HG03378 (cell line): ENCODE measurements at regions not wholly inside any gene's neighbourhood (a gene's known extent, or its start where the extent isn't known, plus 50 kb on each side); places are given as distances from the start of the nearest gene placed in this dataset.
"Not testable (repeated sequence)": the region's sequence is repeated elsewhere in the genome, so short reads cannot be mapped to it uniquely, and the experiment has no call there.

Experiments used
- ATAC-seq: cut with Tn5 transposase; IDR thresholded peaks from one replicate; pipeline ENCODE4 v1.9.1; 2021; ENCODE audit warnings: mild to moderate bottlenecking, moderate library complexity; ENCODE audit not compliant: unreplicated experiment

DNA sequence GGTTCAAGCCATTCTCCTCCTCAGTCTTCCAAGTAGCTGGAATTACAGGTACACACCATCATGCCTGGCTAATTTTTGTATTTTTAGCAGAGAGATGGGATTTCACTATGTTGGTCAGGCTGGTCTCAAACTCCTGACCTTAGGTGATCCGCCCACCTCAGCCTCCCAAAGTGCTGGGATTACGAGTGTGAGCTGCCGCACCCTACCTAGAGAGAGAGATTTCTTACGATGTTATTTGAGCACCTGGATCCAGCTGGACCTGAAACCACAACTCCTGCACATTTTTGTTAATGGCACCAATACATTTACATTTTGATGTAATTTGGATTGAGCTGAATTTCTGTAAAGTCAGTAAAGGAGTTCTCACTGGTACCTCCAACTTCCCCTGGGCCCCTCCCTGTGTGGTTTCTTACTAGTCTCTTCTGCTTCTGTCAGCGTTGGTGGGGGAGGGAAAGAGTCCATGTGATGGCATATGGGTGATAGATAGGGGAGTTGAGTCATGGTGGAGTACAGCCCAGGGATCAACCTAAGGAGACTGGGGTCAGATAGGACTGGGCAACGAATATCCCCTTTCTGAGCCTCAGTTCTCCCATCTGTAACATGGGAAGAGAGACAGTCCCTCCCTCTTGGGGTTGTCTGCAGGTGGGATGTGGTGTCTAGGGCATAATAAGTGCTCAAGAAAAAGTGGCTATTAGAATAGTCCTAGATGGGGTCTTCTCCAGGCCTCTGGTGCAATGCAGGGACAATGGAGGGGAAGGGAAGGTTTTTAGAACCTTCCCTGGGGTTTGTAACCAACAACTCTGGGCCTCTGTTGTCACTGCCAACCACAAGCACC lies 83.3 kb upstream of the MED13L start:
- ATAC-seq: no peak

GRCh38 chr12:116361414-116362223 lies 84.1 kb upstream of the MED13L start:
- no peak for ATAC-seq

DNA sequence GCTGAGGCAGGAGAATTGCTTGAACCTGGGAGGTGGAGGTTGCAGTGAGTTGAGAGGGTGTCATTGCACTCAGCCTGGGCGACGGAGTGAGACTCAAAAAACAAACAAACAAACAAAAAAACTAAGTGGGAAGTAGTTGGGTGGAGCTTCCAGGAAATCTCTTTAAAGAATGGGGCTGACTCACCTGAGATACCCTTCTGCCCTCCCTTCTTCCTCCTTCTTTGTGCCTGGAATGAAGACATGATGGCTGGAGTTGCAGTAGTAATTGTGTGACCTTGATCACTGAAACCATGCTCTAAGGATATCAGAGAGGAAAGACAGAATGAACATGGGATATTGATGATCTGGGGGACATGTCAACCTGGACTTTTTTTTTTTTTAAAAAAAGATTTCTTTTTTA lies 87.6 kb upstream of the MED13L start:
- no peak for ATAC-seq

- no peak for ATAC-seq
Measured at GRCh38 chr12:116365606-116366455, 88.3 kb upstream of the MED13L start.

DNA sequence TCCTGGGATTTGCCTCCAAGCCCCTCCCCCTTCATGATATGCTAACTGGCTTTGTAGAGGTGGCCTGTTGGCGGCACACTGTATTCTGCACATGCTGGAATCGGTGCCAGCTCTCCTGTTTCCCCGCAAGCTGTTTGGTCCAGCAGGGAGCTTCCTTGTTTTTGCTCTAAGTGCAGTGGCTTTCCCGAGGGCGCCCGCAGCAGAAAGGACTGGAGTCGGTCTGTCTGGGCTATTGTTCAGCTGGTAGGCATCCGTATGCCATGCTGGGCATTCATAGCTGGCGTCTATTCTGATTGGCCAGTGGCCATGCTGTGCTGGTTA lies 88.9 kb upstream of the MED13L start:
- ATAC-seq: no peak

- ATAC-seq: no peak
Measured at GRCh38 chr12:116366824-116367223, 89.3 kb upstream of the MED13L start.

DNA sequence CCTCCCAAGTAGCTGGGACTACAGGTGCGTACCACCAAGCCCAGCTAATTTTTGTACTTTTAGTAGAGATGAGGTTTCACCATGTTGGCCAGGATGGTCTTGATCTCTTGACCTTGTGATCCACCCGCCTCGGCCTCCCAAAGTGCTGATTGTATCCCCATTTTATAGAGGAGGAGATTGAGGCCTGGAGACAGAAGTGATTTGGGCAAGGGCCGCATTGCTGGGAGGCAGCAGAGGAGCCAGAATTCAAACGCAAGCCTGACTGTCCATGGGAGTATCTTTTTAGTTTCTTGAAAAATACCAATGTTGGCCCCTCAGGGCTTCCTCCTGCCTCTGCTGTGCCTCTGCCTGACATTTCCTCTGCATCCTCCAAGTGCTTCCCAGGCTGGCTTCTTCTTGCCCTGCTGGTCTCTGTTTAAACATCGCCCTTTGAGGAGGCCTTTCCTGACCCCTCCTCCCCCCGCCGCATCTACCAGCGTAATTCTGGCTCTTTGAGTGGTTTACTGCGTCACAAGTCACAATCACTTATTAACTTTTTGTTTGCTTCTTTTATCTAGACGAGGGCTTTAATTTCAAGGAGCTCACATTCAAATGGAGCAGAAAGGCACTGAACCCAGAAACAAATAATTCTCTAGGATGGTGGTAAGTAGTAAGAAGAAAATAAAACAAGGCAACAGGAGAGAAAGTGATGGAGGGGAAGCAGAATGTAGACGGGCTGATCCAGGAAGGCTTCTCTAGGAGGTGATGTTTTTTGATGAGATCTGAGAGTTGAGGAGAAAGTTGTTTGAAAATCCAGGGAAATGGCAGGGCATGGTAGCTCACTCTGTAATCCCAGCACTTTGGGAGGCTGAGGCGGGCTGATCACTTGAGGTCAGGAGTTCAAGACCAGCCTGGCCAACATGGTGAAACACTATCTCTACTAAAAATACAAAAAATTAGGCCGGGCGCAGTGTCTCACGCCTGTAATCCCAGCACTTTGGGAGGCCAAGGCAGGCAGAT lies 91.0 kb upstream of the MED13L start:
- ATAC-seq: no peak

DNA sequence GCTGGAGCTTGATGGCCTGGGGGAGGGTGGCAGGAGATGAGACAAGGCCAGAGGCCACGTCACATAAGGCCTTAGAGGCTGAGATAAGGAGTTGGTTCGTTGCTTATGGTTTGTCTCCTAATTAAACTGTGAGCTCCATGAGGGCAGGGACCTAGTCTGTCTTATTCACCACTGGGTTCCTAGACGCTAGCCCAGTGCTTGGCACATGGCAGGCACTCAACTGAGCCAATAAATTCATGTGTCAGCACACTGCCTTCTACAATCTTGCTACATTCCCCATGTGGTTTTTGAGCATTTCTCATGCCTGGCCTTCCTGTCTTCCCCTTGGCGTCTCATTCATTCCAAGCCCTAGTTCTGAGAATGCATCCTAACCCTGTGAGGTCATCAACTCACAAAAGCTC lies 92.5 kb upstream of the MED13L start:
- no peak for ATAC-seq

DNA sequence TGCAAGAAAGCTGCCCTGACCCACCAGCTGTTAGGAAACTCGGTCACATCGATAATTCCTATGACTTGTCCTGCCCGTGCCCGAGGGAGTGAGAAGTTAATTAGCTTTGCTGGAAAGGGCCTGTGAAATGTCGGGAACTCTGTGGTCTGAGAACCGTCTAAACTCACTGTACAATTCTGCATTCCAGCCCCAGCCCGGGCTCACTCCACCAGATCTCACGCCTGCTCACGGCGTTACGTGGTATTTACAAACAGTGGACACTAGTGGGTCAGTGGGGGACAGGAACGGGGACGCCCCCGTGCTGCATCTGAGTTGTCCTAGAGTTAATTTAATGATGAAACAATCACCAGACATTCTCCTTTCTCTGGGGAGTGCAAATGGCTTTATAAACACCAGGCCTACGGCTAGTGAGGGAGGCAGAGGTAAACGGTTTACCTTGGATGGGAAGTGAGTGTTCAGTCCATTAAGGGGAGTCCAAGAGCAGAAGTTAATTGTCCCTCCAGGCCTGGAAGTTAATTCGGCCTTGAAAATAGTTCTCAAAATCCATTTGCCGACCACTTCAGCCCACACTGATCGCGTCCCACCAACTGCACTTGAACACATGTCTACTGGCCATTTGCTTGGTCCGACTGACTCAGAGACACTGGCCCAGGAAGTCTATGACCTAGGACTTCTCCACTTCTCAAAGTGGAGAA lies 93.5 kb upstream of the MED13L start:
- no peak for ATAC-seq

- ATAC-seq: no peak
Measured at GRCh38 chr12:116372815-116373214, 95.3 kb upstream of the MED13L start.

- ATAC-seq: no peak
Measured at GRCh38 chr12:116373572-116374206, 96.2 kb upstream of the MED13L start.

- no peak for ATAC-seq
Measured at GRCh38 chr12:116374207-116374606, 96.7 kb upstream of the MED13L start.

- no peak for ATAC-seq
Measured at GRCh38 chr12:116375278-116375842, 97.9 kb upstream of the MED13L start.

DNA sequence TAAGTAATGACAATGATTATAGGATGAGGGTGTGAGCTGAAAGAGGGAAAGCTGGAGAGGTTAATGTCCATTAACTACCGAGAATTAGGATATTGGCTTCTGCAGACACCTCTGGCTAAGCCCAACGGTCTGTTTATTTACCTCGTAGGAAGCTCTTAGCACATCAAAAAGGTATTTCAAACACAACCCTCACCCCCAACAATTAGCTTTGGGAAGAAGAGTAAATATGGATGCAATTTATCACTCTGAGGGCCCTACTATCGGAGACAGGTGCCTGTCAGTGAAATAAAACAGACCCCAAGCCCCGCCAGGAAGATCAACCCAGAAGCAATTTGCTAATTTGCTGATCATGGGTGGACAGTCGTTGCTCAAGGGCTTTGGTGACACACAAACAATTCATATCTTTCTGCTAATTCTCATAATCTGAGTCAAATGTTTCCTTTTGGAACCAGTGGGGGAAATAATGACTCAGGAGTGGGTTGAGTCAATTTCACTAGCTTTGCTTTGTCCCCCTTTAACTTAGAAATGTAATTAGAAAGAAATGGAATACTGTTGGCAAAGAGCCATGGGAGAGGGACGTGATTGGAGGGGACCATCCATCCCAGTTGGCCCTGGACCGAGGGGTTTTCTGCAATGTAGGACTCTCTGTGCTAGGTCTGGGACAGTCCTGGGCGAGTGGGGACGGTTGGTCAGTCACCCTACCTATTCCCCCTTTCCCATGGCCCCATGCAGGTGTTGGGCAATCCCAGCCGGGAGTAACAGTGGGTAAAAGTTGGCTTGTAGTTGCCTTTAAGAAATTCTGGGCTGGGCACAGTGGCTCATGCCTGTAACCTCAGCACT lies 99.1 kb upstream of the MED13L start:
- no peak for ATAC-seq

DNA sequence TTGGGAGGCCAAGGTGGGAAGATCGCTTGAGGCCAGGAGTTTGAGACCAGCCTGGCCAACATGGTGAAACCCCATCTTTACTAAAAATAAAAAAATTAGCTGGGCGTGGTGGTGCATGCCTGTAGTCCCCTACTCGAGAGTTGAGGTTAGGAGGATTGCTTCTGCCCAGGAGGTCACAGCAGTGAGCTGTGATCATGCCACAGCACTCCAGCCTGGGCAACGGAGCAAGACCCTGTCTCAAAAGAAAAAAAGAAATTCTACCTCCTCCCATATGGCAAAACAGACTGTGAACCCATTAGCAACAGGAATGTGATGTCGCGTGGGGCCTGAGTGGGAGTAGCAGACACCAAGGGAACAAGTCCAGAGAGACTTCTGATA lies 99.7 kb upstream of the MED13L start:
- ATAC-seq: not testable (repeated sequence)

GRCh38 chr12:116378002-116378401 lies 100.5 kb upstream of the MED13L start:
- ATAC-seq: no peak

DNA sequence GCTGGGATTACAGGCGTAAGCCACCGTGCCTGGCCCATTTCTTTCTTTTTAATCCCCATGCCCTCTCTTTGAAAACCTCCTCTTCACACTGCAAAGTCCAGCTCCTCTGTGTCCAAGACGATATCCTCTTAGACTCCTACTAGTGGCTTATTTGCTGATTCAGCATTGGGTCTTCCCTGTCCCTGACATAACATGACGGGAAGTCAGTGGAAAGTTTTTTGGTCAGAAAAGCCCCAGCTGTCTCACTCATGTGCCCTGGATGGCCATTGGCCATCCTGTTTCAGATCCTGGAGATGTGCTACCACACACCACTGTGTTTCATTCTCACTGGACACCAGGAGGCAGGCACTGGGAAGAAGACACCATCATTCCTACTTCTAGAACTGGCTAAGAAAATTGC lies 102.6 kb upstream of the MED13L start:
- ATAC-seq: no peak

- not testable (repeated sequence) for ATAC-seq
Measured at GRCh38 chr12:116380740-116381139, 103.2 kb upstream of the MED13L start.
